HCT116 (cell line): ENCODE measurements at regions not wholly inside any gene's neighbourhood (a gene's known extent, or its start where the extent isn't known, plus 50 kb on each side); places are given as distances from the start of the nearest gene placed in this dataset.

Experiments used
- ATAC-seq: fragments of 200-7000 bp; cut with Tn5 transposase; 2 replicates; pipeline ENCODE4 v1.9.1; 2020; ENCODE audit warnings: mild to moderate bottlenecking, moderate library complexity
- BruUV-seq: library from RNA; stranded (reverse); fragments of 400-500 nt; replicated peaks from 2 replicates; lab custom pipeline; 2021; lab: Mats Ljungman, UMichigan
- CTCF ChIA-PET: fragments of 300-600 bp; sonication (Branson Sonifier 250); formaldehyde crosslinking; loops from one replicate; lab custom pipeline; 2021; ENCODE audit warnings: antibody characterized with exemption; lab: Charles Lee
- POLR2A ChIA-PET: fragments of 300-600, 350-600 bp; sonication (Branson Sonifier 250); formaldehyde crosslinking; loops from one replicate; lab custom pipeline; 2021; ENCODE audit warnings: antibody characterized with exemption; lab: Charles Lee
- RAD21 ChIA-PET, 2 experiments: fragments of 300-600 bp; sonication (Branson Sonifier 250); formaldehyde crosslinking; loops; one replicate each; lab custom pipeline; 2023; ENCODE audit warnings: low total read pairs in 2 of 2; ENCODE audit not compliant: uncharacterized antibody in 2 of 2, unreplicated experiment in 2 of 2, low non-redundant PET in 1 of 2; lab: Charles Lee
- DNase-seq: peaks from one replicate; pipeline ENCODE4 v3.0.0-alpha.2; 2010; ENCODE audit warnings: low read depth, low spot score
- H2AFZ ChIP-seq: fragments of 200-600 bp; shearing (Covaris generic), sonication (generic); 2 replicates; pipeline ENCODE4 v1.6.1; 2017; ENCODE audit warnings: low read depth, mixed run types, mixed read lengths, antibody characterized with exemption, low read length; ENCODE audit not compliant: poor library complexity, severe bottlenecking
- H3K27ac ChIP-seq: 2 replicates; pipeline ENCODE4 v1.5.1; 2012; ENCODE audit warnings: low read depth, low read length
- H3K27me3 ChIP-seq: fragments of 200-600 bp; sonication (generic); 2 replicates; pipeline ENCODE4 v1.6.1; 2016; ENCODE audit warnings: mixed run types, low read length, mixed read lengths; ENCODE audit not compliant: insufficient read depth
- H3K36me3 ChIP-seq, 2 experiments: fragments of 200-500 bp in 1 of 2; fragments of 200-600 bp in 1 of 2; sonication (Bioruptor generic) in 1 of 2; sonication (generic) in 1 of 2; 2 replicates each; pipeline versions ENCODE4 v1.5.1 to v1.6.1; 2014 to 2016; ENCODE audit warnings: low read length in 2 of 2, inconsistent platforms in 1 of 2, mixed read lengths in 1 of 2, mixed run types in 1 of 2; ENCODE audit not compliant: insufficient read depth in 2 of 2, control insufficient read depth in 1 of 2
- H3K4me1 ChIP-seq, 2 experiments: fragments of 200-600 bp in 1 of 2; sonication (generic) in 1 of 2; 2 replicates each; pipeline versions ENCODE4 v1.5.1 to v1.6.1; 2012 to 2017; ENCODE audit warnings: low read length in 2 of 2, inconsistent platforms in 1 of 2, mild to moderate bottlenecking in 1 of 2, mixed read lengths in 1 of 2, mixed run types in 1 of 2, moderate library complexity in 1 of 2; ENCODE audit not compliant: insufficient read depth in 2 of 2, control insufficient read depth in 1 of 2
- H3K4me2 ChIP-seq: fragments of 200-600 bp; sonication (generic); 2 replicates; pipeline ENCODE4 v1.6.1; 2017; ENCODE audit warnings: mixed run types, low read length, mixed read lengths
- H3K4me3 ChIP-seq, 2 experiments: fragments of 200-600 bp in 1 of 2; sonication (generic) in 1 of 2; replicated peaks in 1 of 2; 2 replicates each; pipeline ENCODE4 v1.5.1; 2011 to 2016; ENCODE audit warnings: low read length in 2 of 2, control low read depth in 1 of 2, low read depth in 1 of 2, mild to moderate bottlenecking in 1 of 2, mixed read lengths in 1 of 2, mixed run types in 1 of 2
- H3K79me2 ChIP-seq: fragments of 200-600 bp; sonication (generic); 2 replicates; pipeline ENCODE4 v1.6.1; 2017; ENCODE audit warnings: mild to moderate bottlenecking, mixed run types, low read length, moderate library complexity, mixed read lengths; ENCODE audit not compliant: insufficient read depth
- H3K9ac ChIP-seq: fragments of 200-600 bp; sonication (generic); 2 replicates; pipeline ENCODE4 v1.6.1; 2016; ENCODE audit warnings: low read length, mixed read lengths
- H3K9me2 ChIP-seq: fragments of 200-600 bp; sonication (generic), shearing (Covaris generic); 2 replicates; pipeline ENCODE4 v1.6.1; 2017; ENCODE audit warnings: mixed run types, mild to moderate bottlenecking, moderate library complexity; ENCODE audit not compliant: insufficient read depth
- H3K9me3 ChIP-seq, 2 experiments: fragments of 200-500 bp in 1 of 2; fragments of 200-600 bp in 1 of 2; sonication (Bioruptor generic) in 1 of 2; sonication (generic) in 1 of 2; 2 replicates each; pipeline ENCODE4 v1.6.1; 2014 to 2017; ENCODE audit warnings: low read length in 2 of 2, mixed read lengths in 2 of 2, inconsistent platforms in 1 of 2, low read depth in 1 of 2, mild to moderate bottlenecking in 1 of 2, mixed run types in 1 of 2, moderate library complexity in 1 of 2; ENCODE audit not compliant: control insufficient read depth in 1 of 2, insufficient read depth in 1 of 2
- H4K20me1 ChIP-seq: fragments of 200-600 bp; sonication (generic), shearing (Covaris generic); 2 replicates; pipeline ENCODE4 v1.6.1; 2017; ENCODE audit warnings: mixed run types, mild to moderate bottlenecking, moderate library complexity; ENCODE audit not compliant: insufficient read depth
- CTCF ChIP-seq, 3 experiments: fragments of 200-600 bp in 1 of 3; sonication (generic) in 1 of 3; IDR thresholded peaks in 2 of 3; conservative IDR thresholded peaks in 1 of 3; 2 replicates each; pipeline ENCODE4 v1.5.1; 2012 to 2017; ENCODE audit warnings: low read depth in 2 of 3, low read length in 2 of 3, antibody characterized with exemption in 1 of 3, borderline replicate concordance in 1 of 3, control low read depth in 1 of 3, mild to moderate bottlenecking in 1 of 3, mixed read lengths in 1 of 3, mixed run types in 1 of 3, moderate library complexity in 1 of 3; ENCODE audit not compliant: insufficient read depth in 1 of 3
- RAD21 ChIP-seq: IDR thresholded peaks from 2 replicates; pipeline ENCODE4 v1.6.1; 2012; ENCODE audit warnings: low read depth, mild to moderate bottlenecking
- SP1 ChIP-seq: IDR thresholded peaks from 2 replicates; pipeline ENCODE4 v1.6.1; 2012; ENCODE audit warnings: low read depth
- intact Hi-C: fragments of 100-400 bp; cut with micrococcal nuclease; formaldehyde crosslinking; loops from 2 replicates; pipeline ENCODE4 v1.10.0; 2022

- no peak for TF ChIP-seq CTCF (IDR thresholded peaks at IDR 0.05 in 2 of 3, conservative IDR thresholded peaks at IDR 0.05 in 1 of 3; ENCODE audit: borderline replicate concordance in 1 of 3, insufficient read depth in 1 of 3, low read depth in 2 of 3, low read length in 2 of 3)
- TF ChIP-seq SP1 = no peak
Observed at GRCh38 chr9:19522558-19522957, 113.7 kb downstream of the ACER2 start (continued).

GRCh38 chr9:19521205-19521604 lies 112.4 kb downstream of the ACER2 start:
- Histone ChIP-seq H3K4me3 (no peak overlapping the region), H3K79me2 (no peaks in the 10 kb centered on the region), H4K20me1 (no peaks in the 10 kb centered on the region), H3K4me2 (no peak overlapping the region), H3K27ac (no peak overlapping the region), H3K27me3 (peaks cover 11% of the 10 kb centered on the region), H3K9me3 (no peaks in the 10 kb centered on the region), H3K36me3 (no peaks in the 10 kb centered on the region), H3K4me1 (no peaks in the 10 kb centered on the region), H3K9ac (no peak overlapping the region), H3K9me2 (no peaks in the 10 kb centered on the region), H2AFZ (no peak overlapping the region)
- no peak for DNase-seq
- intact Hi-C loops = no loop called here
- ChIA-PET CTCF (no interaction called here), RAD21 (no interaction called here), POLR2A (no interaction called here)
- ATAC-seq = no peak
- no TSS peak for BruUV-seq
- TF ChIP-seq RAD21 (no peak), SP1 (no peak), CTCF (IDR thresholded peaks at IDR 0.05 in 2 of 3, conservative IDR thresholded peaks at IDR 0.05 in 1 of 3; ENCODE audit: borderline replicate concordance in 1 of 3, insufficient read depth in 1 of 3, low read depth in 2 of 3, low read length in 2 of 3) (0 out of 6 replicates have a peak, but pooled peaks of 2 of the 3 experiments have one; percentile 10 to 14)
